ENCODE measurements at regions not wholly inside any gene's neighbourhood (a gene's known extent, or its start where the extent isn't known, plus 50 kb on each side); places are given as distances from the start of the nearest gene placed in this dataset.

GRCh38 chr18:78612318-78612717, 367.3 kb upstream of the SALL3 start:
- TF ChIP-seq EZH2 (IDR thresholded peaks at IDR 0.05; ENCODE audit: insufficient read depth, poor library complexity, severe bottlenecking), result no peak
- TF ChIP-seq EZH2phosphoT487 (IDR thresholded peaks at IDR 0.05; ENCODE audit: insufficient read depth, low read depth), result no peak
